NB4 (cell line): ENCODE measurements at regions not wholly inside any gene's neighbourhood (a gene's known extent, or its start where the extent isn't known, plus 50 kb on each side); places are given as distances from the start of the nearest gene placed in this dataset.

Experiments used
- CTCF ChIP-seq: IDR thresholded peaks from one replicate; pipeline ENCODE4 v1.5.1; 2012; ENCODE audit warnings: low read depth, low read length
- MAX ChIP-seq: IDR thresholded peaks from 2 replicates; pipeline ENCODE4 v1.6.1; 2011; ENCODE audit warnings: low read depth, low read length
- MYC ChIP-seq: IDR thresholded peaks from 2 replicates; pipeline ENCODE4 v1.6.1; 2011; ENCODE audit warnings: low read depth, low read length
- POLR2A ChIP-seq: IDR thresholded peaks from 2 replicates; pipeline ENCODE4 v1.6.1; 2011; ENCODE audit warnings: mild to moderate bottlenecking; ENCODE audit not compliant: insufficient read length; ENCODE audit errors: extremely low read depth

- TF ChIP-seq POLR2A, result no peak
- TF ChIP-seq CTCF, result no peak
- no peak for TF ChIP-seq MYC
- TF ChIP-seq MAX, result no peak
These were observed 192.9 kb upstream of the CCDC54 start for GRCh38 chr3:107184375-107184774.
